ENCODE measurements at regions not wholly inside any gene's neighbourhood (a gene's known extent, or its start where the extent isn't known, plus 50 kb on each side); places are given as distances from the start of the nearest gene placed in this dataset.

DNA sequence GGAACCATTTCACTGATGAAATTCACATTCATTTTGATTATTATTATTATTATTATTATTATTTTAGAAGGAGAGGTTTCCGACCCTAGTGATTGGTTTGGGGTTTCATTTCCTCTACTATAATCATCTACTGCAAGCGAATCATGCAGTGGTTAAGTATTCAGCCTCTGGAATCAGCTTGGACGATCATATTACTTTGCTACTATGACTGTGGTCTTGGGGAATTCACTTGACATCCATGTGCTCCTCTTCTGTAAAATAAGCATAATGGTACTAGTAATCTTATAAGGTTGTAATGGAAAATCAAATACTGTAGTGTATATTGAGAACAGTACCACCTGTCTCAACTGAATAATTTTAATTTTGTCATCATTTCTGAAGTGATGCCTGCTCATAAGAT is 132.1 kb upstream of the SLC4A4 start:
- H3K36me3 ChIP-seq: no peaks in the 10 kb centered on the region
- intact Hi-C loops (cut with DNase I; ENCODE audit: low total_unique reads): no loop called here
- 86 to 100% methylated on average over 1 to 3 of the region's 3 CpGs for WGBS, 2 donors (ENCODE audit: low coverage in 1 of 2)
- peaks cover 0 to 8% (median 0%) of the 10 kb centered on the region in 4 donors for H3K4me1 ChIP-seq
- in situ Hi-C loops (cut with MboI; ENCODE audit: low pct_ligation_motif_present in 1 of 4, low pct_unique_long_range_greater_than_20kb in 1 of 4, low sequenced_read_pairs in 3 of 4): no loop called here
- TF ChIP-seq EP300 (IDR thresholded peaks at IDR 0.05; ENCODE audit: low read depth): no peak
- no peaks in the 10 kb centered on the region for H3K27me3 ChIP-seq
- no peaks in the 10 kb centered on the region for H3K9me3 ChIP-seq
- no peak overlapping the region for H3K27ac ChIP-seq
- no peak for DNase-seq
- H3K4me3 ChIP-seq: no peak overlapping the region

DNA sequence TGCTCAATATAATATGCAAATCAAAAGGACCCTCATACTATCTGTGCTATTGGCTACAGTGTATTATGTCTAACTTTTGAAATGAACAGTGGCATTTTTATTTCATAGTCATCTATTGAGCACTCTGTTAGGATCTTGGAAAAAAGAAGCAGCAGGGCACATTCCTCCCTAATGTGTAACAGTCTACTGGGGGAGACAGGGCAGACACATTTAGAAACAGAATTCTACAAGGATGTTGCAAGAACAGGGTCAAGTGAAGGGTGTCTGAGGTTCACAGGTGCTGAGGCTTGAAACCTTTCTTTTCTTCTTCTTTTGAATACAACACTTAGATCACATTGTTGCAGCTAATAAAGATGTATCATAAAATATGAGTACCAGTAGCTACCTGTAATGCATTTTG is 129.7 kb upstream of the SLC4A4 start:
- DNase-seq: no peak
- in situ Hi-C loops (cut with MboI; ENCODE audit: low pct_ligation_motif_present in 1 of 4, low pct_unique_long_range_greater_than_20kb in 1 of 4, low sequenced_read_pairs in 3 of 4) (no loop called here), intact Hi-C loops (cut with DNase I; ENCODE audit: low total_unique reads) (no loop called here)
- no peaks in the 10 kb centered on the region for H3K9me3 ChIP-seq
- no peak overlapping the region for H3K4me3 ChIP-seq
- TF ChIP-seq EP300 (IDR thresholded peaks at IDR 0.05; ENCODE audit: low read depth) (no peak), CTCF (IDR thresholded peaks at IDR 0.05) (no peak), POLR2A (IDR thresholded peaks at IDR 0.05) (no peak), POLR2AphosphoS5 (IDR thresholded peaks at IDR 0.05) (no peak)
- peaks cover 0 to 13% (median 2%) of the 10 kb centered on the region in 4 donors for H3K4me1 ChIP-seq
- H3K27me3 ChIP-seq: no peaks in the 10 kb centered on the region
- no peak overlapping the region for H3K27ac ChIP-seq
- H3K36me3 ChIP-seq: no peaks in the 10 kb centered on the region

GRCh38 chr4:71210823-71211222 is 128.0 kb upstream of the SLC4A4 start:
- H3K9me3 ChIP-seq: no peaks in the 10 kb centered on the region
- H3K4me1 ChIP-seq: peaks cover 0 to 18% (median 2%) of the 10 kb centered on the region in 4 donors
- no peaks in the 10 kb centered on the region for H3K36me3 ChIP-seq
- TF ChIP-seq CTCF (IDR thresholded peaks at IDR 0.05) (no peak), POLR2AphosphoS5 (IDR thresholded peaks at IDR 0.05) (no peak), POLR2A (IDR thresholded peaks at IDR 0.05) (no peak), EP300 (IDR thresholded peaks at IDR 0.05; ENCODE audit: low read depth) (no peak)
- H3K27me3 ChIP-seq: no peaks in the 10 kb centered on the region
- H3K27ac ChIP-seq: no peak overlapping the region
- intact Hi-C loops (cut with DNase I; ENCODE audit: low total_unique reads): no loop called here
- in situ Hi-C loops (cut with MboI; ENCODE audit: low pct_ligation_motif_present in 1 of 4, low pct_unique_long_range_greater_than_20kb in 1 of 4, low sequenced_read_pairs in 3 of 4): no loop called here
- 62 to 69% methylated on average over 3 of the region's 3 CpGs for WGBS, 2 donors (ENCODE audit: low coverage in 1 of 2)
- DNase-seq: no peak
- no peak overlapping the region for H3K4me3 ChIP-seq

DNA sequence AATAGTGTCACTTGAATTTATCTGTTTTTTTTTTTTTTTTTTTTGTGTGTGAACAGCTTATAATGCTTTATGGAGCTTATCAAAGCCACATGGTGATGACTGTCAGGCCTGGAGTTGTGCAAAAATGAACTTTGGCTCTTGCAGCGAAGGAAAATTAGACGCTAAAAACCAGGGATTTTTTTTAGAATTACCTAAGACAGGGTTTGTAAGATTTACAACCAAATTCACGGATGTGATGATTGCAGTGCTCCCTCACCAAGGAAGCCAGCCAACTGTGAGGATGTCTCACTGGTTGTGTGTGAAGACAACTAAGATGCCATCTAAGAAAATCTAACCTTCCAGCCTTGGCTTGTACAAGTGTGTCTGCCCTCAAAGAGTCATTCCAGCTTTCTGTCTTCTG is 127.1 kb upstream of the SLC4A4 start:
- 43 to 73% methylated on average over 2 to 3 of the region's 3 CpGs for WGBS, 2 donors (ENCODE audit: low coverage in 1 of 2)

More for the DNA sequence above, 127.1 kb upstream of the SLC4A4 start:
- Histone ChIP-seq H3K9me3 (no peaks in the 10 kb centered on the region), H3K27ac (peak overlapping the region in 2 of 4 donors; percentile 10 to 37), H3K27me3 (no peaks in the 10 kb centered on the region), H3K36me3 (no peaks in the 10 kb centered on the region), H3K4me1 (peaks cover 0 to 18% (median 2%) of the 10 kb centered on the region in 4 donors), H3K4me3 (no peak overlapping the region)
- in situ Hi-C loops (cut with MboI; ENCODE audit: low pct_ligation_motif_present in 1 of 4, low pct_unique_long_range_greater_than_20kb in 1 of 4, low sequenced_read_pairs in 3 of 4): no loop called here
- DNase-seq: no peak
- TF ChIP-seq CTCF (IDR thresholded peaks at IDR 0.05) (no peak), POLR2A (IDR thresholded peaks at IDR 0.05) (no peak), EP300 (IDR thresholded peaks at IDR 0.05; ENCODE audit: low read depth) (no peak), POLR2AphosphoS5 (IDR thresholded peaks at IDR 0.05) (no peak)
- intact Hi-C loops (cut with DNase I; ENCODE audit: low total_unique reads): no loop called here
